H9 (cell line): ENCODE measurements at regions not wholly inside any gene's neighbourhood (a gene's known extent, or its start where the extent isn't known, plus 50 kb on each side); places are given as distances from the start of the nearest gene placed in this dataset.

Experiments
- DNase-seq: peaks from one replicate; pipeline ENCODE4 v3.0.0-alpha.2; 2017
- H2AFZ ChIP-seq: one replicate; pipeline ENCODE4 v1.6.1; 2013; ENCODE audit warnings: mild to moderate bottlenecking, low read length, control low read depth, moderate library complexity
- H2AK5ac ChIP-seq: 2 replicates; pipeline ENCODE4 v1.6.1; 2013; ENCODE audit warnings: low read length, control low read depth, mixed read lengths; ENCODE audit not compliant: insufficient read length
- H2BK120ac ChIP-seq: one replicate; pipeline ENCODE4 v1.6.1; 2013; ENCODE audit warnings: low read depth, mild to moderate bottlenecking, low read length, control low read depth, inconsistent platforms; ENCODE audit not compliant: poor library complexity, severe bottlenecking
- H2BK12ac ChIP-seq: 2 replicates; pipeline ENCODE4 v1.6.1; 2013; ENCODE audit warnings: low read length, control low read depth, mixed read lengths, low read depth; ENCODE audit not compliant: insufficient read length
- H2BK15ac ChIP-seq: 2 replicates; pipeline ENCODE4 v1.6.1; 2013; ENCODE audit warnings: low read depth, low read length, control low read depth
- H2BK20ac ChIP-seq: one replicate; pipeline ENCODE4 v1.6.1; 2013; ENCODE audit warnings: low read depth, mild to moderate bottlenecking, low read length, control low read depth, inconsistent platforms; ENCODE audit not compliant: poor library complexity, severe bottlenecking
- H2BK5ac ChIP-seq: 2 replicates; pipeline ENCODE4 v1.6.1; 2013; ENCODE audit warnings: low read length, control low read depth, mixed read lengths; ENCODE audit not compliant: insufficient read length
- H3K14ac ChIP-seq: 2 replicates; pipeline ENCODE4 v1.6.1; 2013; ENCODE audit warnings: low read length, control low read depth; ENCODE audit not compliant: insufficient read depth
- H3K18ac ChIP-seq: 2 replicates; pipeline ENCODE4 v1.6.1; 2013; ENCODE audit warnings: low read depth, mild to moderate bottlenecking, mixed read lengths, low read length, control low read depth; ENCODE audit not compliant: insufficient read length
- H3K23ac ChIP-seq: 2 replicates; pipeline ENCODE4 v1.6.1; 2013; ENCODE audit warnings: low read length, control low read depth, mixed read lengths, low read depth; ENCODE audit not compliant: insufficient read length
- H3K23me2 ChIP-seq: 2 replicates; pipeline ENCODE4 v1.6.1; 2013; ENCODE audit warnings: low read depth, mild to moderate bottlenecking, mixed read lengths, low read length, control low read depth; ENCODE audit not compliant: insufficient read length, poor library complexity, severe bottlenecking
- H3K27ac ChIP-seq: 2 replicates; pipeline ENCODE4 v1.5.1; 2013; ENCODE audit warnings: low read length, control low read depth, mixed read lengths, low read depth; ENCODE audit not compliant: insufficient read length
- H3K27me3 ChIP-seq: 2 replicates; pipeline ENCODE4 v1.6.1; 2013; ENCODE audit warnings: low read length, control low read depth, inconsistent platforms; ENCODE audit not compliant: insufficient read depth
- H3K4ac ChIP-seq: 2 replicates; pipeline ENCODE4 v1.6.1; 2013; ENCODE audit warnings: low read depth, mild to moderate bottlenecking, control low read depth, inconsistent platforms, low read length, moderate library complexity
- H3K4me1 ChIP-seq: 2 replicates; pipeline ENCODE4 v1.6.1; 2013; ENCODE audit warnings: low read length, control low read depth, inconsistent platforms; ENCODE audit not compliant: insufficient read depth
- H3K4me2 ChIP-seq: 2 replicates; pipeline ENCODE4 v1.6.1; 2013; ENCODE audit warnings: low read length, control low read depth, mixed read lengths; ENCODE audit not compliant: insufficient read length, insufficient read depth
- H3K56ac ChIP-seq: 2 replicates; pipeline ENCODE4 v1.6.1; 2013; ENCODE audit warnings: low read depth, mild to moderate bottlenecking, mixed read lengths, low read length, control low read depth; ENCODE audit not compliant: insufficient read length
- H3K79me1 ChIP-seq: 2 replicates; pipeline ENCODE4 v1.6.1; 2013; ENCODE audit warnings: low read depth, mild to moderate bottlenecking, moderate library complexity, low read length, control low read depth, inconsistent platforms; ENCODE audit not compliant: insufficient read depth, poor library complexity, severe bottlenecking
- H3K79me2 ChIP-seq: 2 replicates; pipeline ENCODE4 v1.6.1; 2013; ENCODE audit warnings: low read length, control low read depth, inconsistent platforms; ENCODE audit not compliant: insufficient read depth
- H3K9ac ChIP-seq: 2 replicates; pipeline ENCODE4 v1.6.1; 2013; ENCODE audit warnings: low read length, control low read depth, mixed read lengths; ENCODE audit not compliant: insufficient read length; ENCODE audit errors: extremely low read depth
- H3K9me3 ChIP-seq: one replicate; pipeline ENCODE4 v1.6.1; 2013; ENCODE audit warnings: low read depth, low read length, inconsistent platforms; ENCODE audit not compliant: control insufficient read depth
- H3T11ph ChIP-seq: one replicate; pipeline ENCODE4 v1.6.1; 2013; ENCODE audit warnings: mild to moderate bottlenecking, low read length, control low read depth, inconsistent platforms
- H4K20me1 ChIP-seq: one replicate; pipeline ENCODE4 v1.6.1; 2013; ENCODE audit not compliant: control insufficient read depth, insufficient read length, insufficient read depth
- H4K5ac ChIP-seq: 2 replicates; pipeline ENCODE4 v1.6.1; 2013; ENCODE audit warnings: low read depth, mild to moderate bottlenecking, mixed read lengths, low read length, control low read depth; ENCODE audit not compliant: insufficient read length
- H4K8ac ChIP-seq: replicated peaks from 2 replicates; pipeline ENCODE4 v1.6.1; 2013; ENCODE audit warnings: low read length, control low read depth, mixed read lengths, low read depth; ENCODE audit not compliant: insufficient read length
- H4K91ac ChIP-seq: 2 replicates; pipeline ENCODE4 v1.6.1; 2013; ENCODE audit warnings: low read depth, mild to moderate bottlenecking, moderate library complexity, mixed read lengths, low read length, control low read depth; ENCODE audit not compliant: insufficient read length
- H3K27ac Mint-ChIP-seq, 3 experiments: 2 replicates in 2 of 3; 3 replicates in 1 of 3; pipeline ENCODE4 v1.8.0; 2020 to 2021; ENCODE audit warnings: mixed read lengths in 3 of 3, mild to moderate bottlenecking in 1 of 3, moderate library complexity in 1 of 3
- H3K27me3 Mint-ChIP-seq: 2 replicates; pipeline ENCODE4 v1.8.0; 2021; ENCODE audit warnings: low read depth, mild to moderate bottlenecking, moderate library complexity, mixed read lengths
- H3K36me3 Mint-ChIP-seq, 3 experiments: 2 replicates in 2 of 3; 3 replicates in 1 of 3; pipeline ENCODE4 v1.8.0; 2020 to 2021; ENCODE audit warnings: low read depth in 3 of 3, mixed read lengths in 3 of 3; ENCODE audit not compliant: insufficient read depth in 1 of 3
- H3K4me1 Mint-ChIP-seq, 2 experiments: 2 replicates each; pipeline ENCODE4 v1.8.0; 2020; ENCODE audit warnings: mixed read lengths in 2 of 2
- H3K4me3 Mint-ChIP-seq, 2 experiments: 2 replicates in 1 of 2; 3 replicates in 1 of 2; pipeline ENCODE4 v1.8.0; 2020 to 2021; ENCODE audit warnings: mild to moderate bottlenecking in 2 of 2, mixed read lengths in 2 of 2, moderate library complexity in 1 of 2
- H3K9me3 Mint-ChIP-seq, 2 experiments: 2 replicates in 1 of 2; 3 replicates in 1 of 2; pipeline ENCODE4 v1.8.0; 2020; ENCODE audit warnings: mild to moderate bottlenecking in 2 of 2, mixed read lengths in 2 of 2, moderate library complexity in 1 of 2
- CTCF ChIP-seq: fragments of 200-600 bp; sonication (generic); conservative IDR thresholded peaks from 3 replicates; pipeline ENCODE4 v1.8.0; 2021; ENCODE audit warnings: antibody characterized with exemption, mild to moderate bottlenecking
- WGBS: extraction: QIAGEN DNeasy Blood & Tissue Kit; methylation state at CpG from one replicate; pipeline ENCODE4 v1.1.7; 2013; ENCODE audit warnings: missing lambda C conversion rate, low lambda C conversion rate, mixed read lengths; ENCODE audit not compliant: insufficient read length; ENCODE audit errors: extremely low coverage; 5-methylcytosine and 5-hydroxymethylcytosine counted together

- Histone ChIP-seq H3K9me3 (no peaks in the 10 kb centered on the region), H3K56ac (no peak overlapping the region), H3K23me2 (no peaks in the 10 kb centered on the region), H2AK5ac (no peak overlapping the region), H3K18ac (no peak overlapping the region), H3K27me3 (no peaks in the 10 kb centered on the region), H4K8ac (no peak overlapping the region), H3K27ac (no peak overlapping the region), H3K4ac (no peak overlapping the region), H3K4me1 (peaks cover 5% of the 10 kb centered on the region; the same call in 1 of the 2 replicates), H2BK20ac (no peak overlapping the region), H3K14ac (no peak overlapping the region), H2BK5ac (no peak overlapping the region), H3K79me1 (no peaks in the 10 kb centered on the region), H4K5ac (no peak overlapping the region), H3K9ac (no peak overlapping the region), H2AFZ (no peak overlapping the region), H2BK15ac (no peak overlapping the region), H2BK12ac (no peak overlapping the region), H3K79me2 (no peaks in the 10 kb centered on the region), H3K23ac (no peak overlapping the region), H2BK120ac (no peak overlapping the region), H4K20me1 (no peaks in the 10 kb centered on the region), H3K4me2 (no peak overlapping the region), H3T11ph (no peak overlapping the region), H4K91ac (no peak overlapping the region)
- TF ChIP-seq CTCF = no peak
- no CpG with 5 or more reads among the region's 2 CpGs for WGBS
- no peak overlapping the region for H3K4me3 Mint-ChIP-seq
- no peak for DNase-seq
- H3K4me1 Mint-ChIP-seq = peaks cover 15 to 19% of the 10 kb centered on the region in 2 experiments
- H3K27me3 Mint-ChIP-seq = 0 out of 2 replicates have a peak, but pooled peaks cover 4% of the 10 kb centered on the region
- H3K36me3 Mint-ChIP-seq = no peaks in the 10 kb centered on the region
- H3K9me3 Mint-ChIP-seq = no peaks in the 10 kb centered on the region
- H3K27ac Mint-ChIP-seq = no peak overlapping the region
Measured at GRCh38 chr1:58879464-58879863, 95.6 kb upstream of the JUN start.
